ENCODE measurements at regions not wholly inside any gene's neighbourhood (a gene's known extent, or its start where the extent isn't known, plus 50 kb on each side); places are given as distances from the start of the nearest gene placed in this dataset.

GRCh38 chr11:30131535-30131934, 99.3 kb upstream of the FSHB start:
- Histone ChIP-seq H3K4me1 (no peaks in the 10 kb centered on the region), H3K9me3 (no peaks in the 10 kb centered on the region), H3K4me3 (no peak overlapping the region), H3K36me3 (no peaks in the 10 kb centered on the region), H3K27me3 (no peaks in the 10 kb centered on the region), H3K27ac (no peak overlapping the region)
- TF ChIP-seq CTCF (IDR thresholded peaks at IDR 0.05), result peak in 1 of 2 donors; percentile 45
- no peak for DNase-seq (ENCODE audit: low spot score)

GRCh38 chr11:30133281-30133680, 97.5 kb upstream of the FSHB start:
- no peaks in the 10 kb centered on the region for H3K9me3 ChIP-seq
- no peak for DNase-seq (ENCODE audit: low spot score)
- H3K36me3 ChIP-seq, result no peaks in the 10 kb centered on the region
- no peak for TF ChIP-seq CTCF (IDR thresholded peaks at IDR 0.05)
- H3K4me3 ChIP-seq, result no peak overlapping the region
- no peaks in the 10 kb centered on the region for H3K27me3 ChIP-seq
- H3K27ac ChIP-seq, result no peak overlapping the region
- no peaks in the 10 kb centered on the region for H3K4me1 ChIP-seq

GRCh38 chr11:30143098-30143705, 87.6 kb upstream of the FSHB start:
- Histone ChIP-seq H3K36me3 (no peaks in the 10 kb centered on the region), H3K4me3 (no peak overlapping the region), H3K27ac (no peak overlapping the region), H3K4me1 (no peaks in the 10 kb centered on the region), H3K27me3 (no peaks in the 10 kb centered on the region), H3K9me3 (no peaks in the 10 kb centered on the region)
- peak; percentile 69 to 80 for TF ChIP-seq CTCF (IDR thresholded peaks at IDR 0.05)
- DNase-seq (ENCODE audit: low spot score), result no peak

GRCh38 chr11:30147293-30147692, 83.5 kb upstream of the FSHB start:
- Histone ChIP-seq H3K27ac (no peak overlapping the region), H3K27me3 (no peaks in the 10 kb centered on the region), H3K4me3 (no peak overlapping the region), H3K4me1 (no peaks in the 10 kb centered on the region), H3K9me3 (no peaks in the 10 kb centered on the region), H3K36me3 (no peaks in the 10 kb centered on the region)
- DNase-seq (ENCODE audit: low spot score), result no peak
- TF ChIP-seq CTCF (IDR thresholded peaks at IDR 0.05), result no peak

- TF ChIP-seq CTCF (IDR thresholded peaks at IDR 0.05), result no peak
- Histone ChIP-seq H3K36me3 (no peaks in the 10 kb centered on the region), H3K9me3 (no peaks in the 10 kb centered on the region), H3K27ac (peak overlapping the region in 1 of 2 donors; percentile 37), H3K4me1 (no peaks in the 10 kb centered on the region), H3K27me3 (no peaks in the 10 kb centered on the region), H3K4me3 (no peak overlapping the region)
- no peak for DNase-seq (ENCODE audit: low spot score)
Observed at GRCh38 chr11:30149998-30150397, 80.8 kb upstream of the FSHB start.

- Histone ChIP-seq H3K27me3 (no peaks in the 10 kb centered on the region), H3K9me3 (no peaks in the 10 kb centered on the region), H3K4me1 (no peaks in the 10 kb centered on the region), H3K27ac (peak overlapping the region in 1 of 2 donors; percentile 37), H3K4me3 (no peak overlapping the region), H3K36me3 (no peaks in the 10 kb centered on the region)
- TF ChIP-seq CTCF (IDR thresholded peaks at IDR 0.05), result no peak
- DNase-seq (ENCODE audit: low spot score), result no peak
Observed at GRCh38 chr11:30150425-30150824, 80.4 kb upstream of the FSHB start.

All from right atrium auricular region (tissue), 2 donors.